Ovary (tissue), 3 donors: ENCODE measurements at regions not wholly inside any gene's neighbourhood (a gene's known extent, or its start where the extent isn't known, plus 50 kb on each side); places are given as distances from the start of the nearest gene placed in this dataset.

Experiments
- CTCF ChIP-seq, 3 donors: fragments of 450-650 bp in 2 of 3; fragments of 200-600 bp in 1 of 3; IDR thresholded peaks; one replicate each; pipeline versions ENCODE4 v1.5.1 to v1.8.0; 2016 to 2022; ENCODE audit warnings: antibody characterized with exemption in 3 of 3, mild to moderate bottlenecking in 1 of 3
- EP300 ChIP-seq: sonication (generic); formaldehyde crosslinking; IDR thresholded peaks from one replicate; pipeline ENCODE4 v1.6.1; 2017; ENCODE audit warnings: antibody characterized with exemption
- POLR2A ChIP-seq: fragments of 450-650 bp; IDR thresholded peaks from one replicate; pipeline ENCODE4 v1.6.1; 2017; ENCODE audit warnings: antibody characterized with exemption, mild to moderate bottlenecking, moderate library complexity
- donor health status: DM: no; HTN: no; CAD: no.

DNA sequence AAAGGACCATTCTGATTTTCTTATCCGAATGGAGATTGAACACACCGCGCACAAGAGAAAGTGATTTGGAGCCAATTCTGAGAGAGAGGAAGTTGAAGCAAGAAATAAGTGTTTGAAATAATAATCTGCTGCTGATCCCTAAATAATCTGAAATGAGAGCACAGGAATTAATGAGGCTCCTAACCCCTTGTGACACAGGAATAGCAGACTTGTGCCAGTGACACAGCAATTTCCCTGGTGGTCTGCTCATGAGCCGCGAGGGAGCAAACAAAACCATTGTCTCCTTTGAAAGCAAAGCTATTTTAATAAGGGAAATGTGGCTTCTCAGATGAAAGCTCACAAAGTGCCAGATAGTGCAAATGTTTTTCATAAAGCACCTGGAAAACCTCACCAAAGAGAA is 936.1 kb upstream of the WWC1 start:
- no peak for TF ChIP-seq CTCF (IDR thresholded peaks at IDR 0.05)
- no peak for TF ChIP-seq POLR2A
- no peak for TF ChIP-seq EP300
